Caki2 (cell line): ENCODE measurements at regions not wholly inside any gene's neighbourhood (a gene's known extent, or its start where the extent isn't known, plus 50 kb on each side); places are given as distances from the start of the nearest gene placed in this dataset.

Source experiments
- DNase-seq: peaks from one replicate; pipeline ENCODE4 v3.0.0-alpha.2; 2015; ENCODE audit warnings: low read depth
- in situ Hi-C: cut with HindIII; loops from 2 replicates; pipeline ENCODE4 v1.10.0; 2016; ENCODE audit warnings: low sequenced_read_pairs, low pct_unique_long_range_greater_than_20kb, mixed read lengths

GRCh38 chr9:12973710-12974109 is 198.9 kb downstream of the LURAP1L start:
- in situ Hi-C loops, result no loop called here
- DNase-seq, result no peak

- DNase-seq, result no peak
- in situ Hi-C loops, result no loop called here
These were observed 199.9 kb downstream of the LURAP1L start for GRCh38 chr9:12974671-12975070.

GRCh38 chr9:12975496-12975895 is 200.7 kb downstream of the LURAP1L start:
- in situ Hi-C loops, result no loop called here

GRCh38 chr9:12980085-12980851 is 205.4 kb downstream of the LURAP1L start:
- DNase-seq, result no peak
- in situ Hi-C loops, result no loop called here

More at GRCh38 chr9:12975496-12975895, 200.7 kb downstream of the LURAP1L start:
- DNase-seq, result no peak

GRCh38 chr9:12988258-12988657 is 213.4 kb downstream of the LURAP1L start:
- no peak for DNase-seq
- in situ Hi-C loops, result no loop called here

GRCh38 chr9:12989669-12990068 is 214.8 kb downstream of the LURAP1L start:
- no peak for DNase-seq
- in situ Hi-C loops, result no loop called here

GRCh38 chr9:12993466-12993865 is 218.6 kb downstream of the LURAP1L start:
- DNase-seq, result no peak
- in situ Hi-C loops, result no loop called here

- in situ Hi-C loops, result no loop called here
- DNase-seq, result no peak
These were observed 222.2 kb downstream of the LURAP1L start for GRCh38 chr9:12997009-12997408.

- no peak for DNase-seq
- in situ Hi-C loops, result no loop called here
These were observed 227.3 kb downstream of the LURAP1L start for GRCh38 chr9:13001989-13002580.

GRCh38 chr9:13002740-13003139 is 227.9 kb downstream of the LURAP1L start:
- DNase-seq, result no peak

GRCh38 chr9:13009871-13010270 is 235.1 kb downstream of the LURAP1L start:
- in situ Hi-C loops, result no loop called here

More at GRCh38 chr9:13002740-13003139, 227.9 kb downstream of the LURAP1L start:
- in situ Hi-C loops, result no loop called here

GRCh38 chr9:13013991-13014883 is 239.4 kb downstream of the LURAP1L start:
- no peak for DNase-seq
- in situ Hi-C loops, result no loop called here

More at GRCh38 chr9:13009871-13010270, 235.1 kb downstream of the LURAP1L start:
- DNase-seq, result no peak

GRCh38 chr9:13017260-13017659 is 242.4 kb downstream of the LURAP1L start:
- no peak for DNase-seq
- in situ Hi-C loops, result no loop called here

GRCh38 chr9:13020146-13021040 is 245.6 kb downstream of the LURAP1L start:
- DNase-seq, result no peak
- in situ Hi-C loops, result no loop called here

GRCh38 chr9:13022756-13023155 is 247.9 kb downstream of the LURAP1L start:
- in situ Hi-C loops, result no loop called here
- DNase-seq, result no peak

GRCh38 chr9:13023498-13023897 is 248.7 kb downstream of the LURAP1L start:
- in situ Hi-C loops, result no loop called here
- DNase-seq, result no peak

GRCh38 chr9:13026956-13027355 is 252.1 kb downstream of the LURAP1L start:
- in situ Hi-C loops, result no loop called here
- no peak for DNase-seq

- in situ Hi-C loops, result no loop called here
- no peak for DNase-seq
These were observed 251.6 kb downstream of the MPDZ start for GRCh38 chr9:13027879-13028278.
